Fibroblast of lung (primary cell): ENCODE measurements at regions not wholly inside any gene's neighbourhood (a gene's known extent, or its start where the extent isn't known, plus 50 kb on each side); places are given as distances from the start of the nearest gene placed in this dataset.

ENCODE experiments used
- CTCF ChIP-seq, 2 donors: IDR thresholded peaks in 1 of 2; conservative IDR thresholded peaks in 1 of 2; 1 replicate in 1 of 2; 2 replicates in 1 of 2; pipeline ENCODE4 v1.5.1; 2011 to 2012; ENCODE audit warnings: low read length in 2 of 2, control low read depth in 1 of 2, inconsistent platforms in 1 of 2, low read depth in 1 of 2, mild to moderate bottlenecking in 1 of 2
- EZH2 ChIP-seq: IDR thresholded peaks from 2 replicates; pipeline ENCODE4 v1.5.1; 2012; ENCODE audit warnings: low read length, control low read depth, mild to moderate bottlenecking; ENCODE audit errors: missing control alignments

GRCh38 chr1:213484758-213485157 lies 433.7 kb downstream of the RPS6KC1 start:
- no peak for TF ChIP-seq CTCF (conservative IDR thresholded peaks at IDR 0.05 in 1 of 2, IDR thresholded peaks at IDR 0.05 in 1 of 2; ENCODE audit: low read depth in 1 of 2, low read length in 2 of 2)
- no peak for TF ChIP-seq EZH2
